ENCODE measurements at regions not wholly inside any gene's neighbourhood (a gene's known extent, or its start where the extent isn't known, plus 50 kb on each side); places are given as distances from the start of the nearest gene placed in this dataset.
"Not testable (repeated sequence)": the region's sequence is repeated elsewhere in the genome, so short reads cannot be mapped to it uniquely, and the experiment has no call there.

DNA sequence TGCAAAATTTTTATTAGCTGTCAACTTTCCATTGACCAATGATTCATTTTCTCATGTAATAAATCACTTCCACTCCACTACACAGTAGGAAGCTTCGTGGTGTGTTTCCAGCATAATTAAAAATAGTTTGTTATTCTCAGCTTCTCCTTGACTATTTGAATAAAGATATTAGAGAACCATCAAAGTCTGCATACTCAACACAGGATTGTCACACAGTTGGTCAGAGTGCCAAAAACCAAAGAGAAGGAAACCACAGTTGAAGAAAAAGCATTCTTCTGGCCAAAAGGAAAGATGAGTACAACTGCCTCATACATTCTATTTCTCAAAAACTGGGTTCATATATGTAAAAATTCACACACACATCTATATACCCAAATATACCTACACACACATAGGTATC, 455.1 kb upstream of the HSF2 start:
- no peak for DNase-seq

DNA sequence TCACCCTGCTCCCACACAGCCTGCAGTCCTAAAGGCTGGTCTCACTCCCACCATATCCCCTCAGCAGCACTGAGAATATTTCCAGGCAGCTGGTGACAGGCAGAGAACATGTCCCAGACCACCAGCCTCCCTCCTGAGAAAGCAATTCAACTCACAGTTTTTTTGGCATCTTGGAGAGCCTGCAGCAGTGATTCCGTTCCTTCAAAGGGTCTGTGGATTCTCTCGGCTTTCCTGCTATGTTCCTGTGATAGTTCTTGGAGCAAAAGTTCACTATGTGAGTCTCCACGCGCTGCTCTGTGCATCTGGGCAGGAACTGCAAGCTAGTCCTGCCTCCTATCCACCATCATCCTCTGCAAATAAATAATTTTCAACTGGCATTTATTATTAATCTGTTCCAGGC, 448.3 kb upstream of the HSF2 start:
- DNase-seq, result no peak

DNA sequence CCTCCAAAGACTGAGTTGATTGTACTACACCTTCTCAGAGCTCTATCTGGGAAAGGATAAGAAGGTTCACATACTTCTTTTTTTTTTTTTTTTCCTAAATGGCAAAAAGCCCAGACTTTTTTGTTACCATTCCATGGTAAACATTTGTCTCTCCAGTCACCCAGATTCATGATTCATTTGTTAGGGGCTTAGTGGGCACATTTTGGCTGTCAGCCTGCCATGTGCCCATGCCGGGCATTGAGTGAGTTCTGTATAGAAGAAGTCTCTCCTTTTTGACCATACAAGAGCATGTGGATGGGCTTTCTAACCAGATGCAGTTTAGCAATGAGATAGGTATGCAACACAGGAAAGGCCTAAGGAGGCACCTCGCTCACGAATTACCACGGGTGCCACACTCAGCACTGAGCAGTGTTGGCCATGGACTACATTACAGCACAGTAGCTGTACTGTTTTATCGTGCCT, 447.5 kb upstream of the HSF2 start:
- DNase-seq, result peak; percentile 3 to 31

DNA sequence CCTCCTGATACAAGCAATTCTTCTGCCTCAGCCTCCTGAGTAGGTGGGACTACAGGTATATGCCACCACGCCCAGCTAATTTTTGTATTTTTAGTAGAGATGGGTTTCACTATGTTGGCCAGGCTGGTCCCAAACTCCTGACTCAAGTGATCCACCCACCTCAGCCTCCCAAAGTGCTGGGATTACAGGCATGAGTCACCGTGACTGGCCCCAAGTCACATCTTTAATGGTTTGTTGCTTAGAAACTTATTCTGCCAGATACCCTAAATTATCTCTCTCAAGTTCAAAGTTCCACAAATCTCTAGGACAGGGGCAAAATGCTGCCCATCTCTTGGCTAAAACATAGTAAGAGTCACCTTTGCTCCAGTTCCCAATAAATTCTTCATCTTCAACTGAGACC, 444.1 kb upstream of the HSF2 start:
- DNase-seq, result not testable (repeated sequence)

DNA sequence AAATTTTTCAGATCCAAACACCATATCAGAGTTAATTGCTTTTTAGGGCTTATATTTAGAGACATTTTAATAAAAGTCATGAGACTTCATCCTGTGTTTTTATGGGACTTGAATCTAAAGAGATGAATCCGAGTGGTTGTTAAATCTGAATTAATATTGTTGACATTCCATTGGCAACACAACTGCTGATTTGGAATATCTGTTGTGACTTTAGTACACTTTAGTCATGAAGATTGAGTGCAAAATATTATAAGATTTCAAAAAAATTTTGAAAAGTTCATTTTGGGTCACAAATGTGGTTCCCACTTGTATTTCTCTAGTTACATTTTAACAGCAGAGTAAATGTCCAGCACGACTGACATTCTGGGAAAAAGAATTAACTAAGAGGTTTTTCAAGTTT, 442.7 kb upstream of the HSF2 start:
- DNase-seq, result no peak

DNA sequence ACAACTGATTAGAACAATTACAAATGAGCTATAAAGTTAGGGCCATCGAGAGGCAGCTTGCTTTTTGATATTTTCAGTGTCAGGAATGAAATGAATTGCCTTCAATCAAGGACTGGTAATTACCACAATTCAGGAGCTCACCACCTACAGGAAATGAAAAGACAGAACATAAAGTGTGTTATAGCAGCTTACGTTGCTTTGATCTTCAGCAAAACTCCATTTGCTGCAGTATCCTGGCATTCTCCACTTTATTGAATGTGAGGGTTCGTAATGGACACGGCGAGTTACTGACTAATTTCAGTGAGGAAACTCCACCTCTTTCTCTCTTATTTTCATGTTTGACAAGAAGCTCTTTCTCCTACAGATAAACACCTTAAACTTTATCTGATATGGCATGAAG, 440.0 kb upstream of the HSF2 start:
- no peak for DNase-seq

DNA sequence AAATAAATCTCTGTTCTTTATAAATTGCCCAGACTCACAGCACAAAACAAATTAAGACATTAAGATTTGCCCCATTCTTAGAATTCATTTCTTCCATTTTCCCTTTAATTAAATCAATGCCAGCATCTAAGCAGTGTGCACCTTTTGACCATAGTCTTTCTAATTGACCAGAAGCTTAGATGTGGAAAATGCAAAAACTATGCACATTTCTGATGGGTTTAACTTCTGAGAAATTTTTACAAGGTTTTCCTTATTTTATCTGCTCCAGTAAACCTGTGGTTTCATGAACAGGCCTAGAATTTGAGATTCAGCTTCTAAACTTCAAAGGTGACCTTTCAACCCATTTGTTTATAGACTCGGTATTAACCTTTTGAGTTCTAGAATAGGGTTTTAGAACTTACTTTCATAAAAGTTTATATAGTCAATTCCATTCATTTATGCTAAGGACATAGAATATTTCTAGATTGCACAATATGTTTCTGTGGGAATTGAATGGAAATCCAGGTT, 437.8 kb upstream of the HSF2 start:
- DNase-seq, result no peak

DNA sequence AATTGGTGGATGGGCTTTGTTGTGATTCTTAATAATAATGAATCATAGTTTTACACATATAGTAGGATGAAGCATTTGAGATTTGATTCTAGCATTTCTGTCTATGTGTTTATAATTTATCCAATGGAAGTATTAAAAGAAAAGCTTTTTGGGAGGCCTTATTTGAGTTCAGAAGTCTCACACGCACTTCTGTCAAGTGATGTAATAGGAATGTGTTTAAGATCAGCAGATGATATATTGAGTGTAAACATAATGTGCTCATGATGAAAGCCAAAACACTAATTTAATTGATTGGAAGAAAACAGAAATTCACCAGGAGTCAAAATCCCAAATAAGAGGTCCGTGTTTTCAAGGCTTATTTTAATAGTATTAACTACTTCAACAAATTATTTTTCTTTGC, 435.6 kb upstream of the HSF2 start:
- no peak for DNase-seq

DNA sequence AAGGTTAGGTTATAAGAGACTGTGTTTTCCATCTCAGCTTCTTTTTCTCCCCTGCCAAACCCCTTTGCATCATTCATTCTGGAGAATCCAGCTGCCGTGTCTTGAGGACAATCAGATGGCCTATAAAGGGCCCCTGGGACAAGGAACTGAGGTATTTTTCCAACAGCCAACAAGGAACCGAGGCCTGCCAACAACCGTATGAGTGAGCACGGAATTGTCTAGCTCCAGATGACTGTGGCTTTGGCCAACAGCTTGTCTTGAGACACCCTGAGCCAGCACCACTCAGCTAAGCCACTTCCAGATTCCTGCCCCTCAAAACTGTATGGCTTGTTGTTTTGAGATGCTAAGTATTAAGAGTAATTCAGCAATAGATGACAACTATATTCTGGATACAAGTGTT, 433.7 kb upstream of the HSF2 start:
- DNase-seq, result no peak

DNA sequence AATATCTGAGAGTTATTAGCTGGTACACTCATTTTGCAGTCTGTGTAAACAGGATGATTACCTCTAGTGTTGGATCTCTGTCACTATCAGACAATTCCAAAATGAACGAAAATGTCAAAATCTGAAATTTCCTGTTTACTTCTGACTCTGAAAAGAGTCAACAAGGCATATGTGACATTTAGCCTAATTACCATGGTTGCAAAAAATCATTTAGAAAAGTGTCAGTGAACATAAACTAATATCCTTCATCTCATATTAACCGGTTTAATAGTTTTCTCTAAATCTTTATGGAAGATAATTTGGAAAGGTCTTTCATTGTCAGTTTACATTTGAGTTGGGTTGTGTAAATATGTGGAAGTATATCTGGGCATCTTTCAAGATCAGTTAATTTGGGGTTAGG, 431.8 kb upstream of the HSF2 start:
- no peak for DNase-seq

DNA sequence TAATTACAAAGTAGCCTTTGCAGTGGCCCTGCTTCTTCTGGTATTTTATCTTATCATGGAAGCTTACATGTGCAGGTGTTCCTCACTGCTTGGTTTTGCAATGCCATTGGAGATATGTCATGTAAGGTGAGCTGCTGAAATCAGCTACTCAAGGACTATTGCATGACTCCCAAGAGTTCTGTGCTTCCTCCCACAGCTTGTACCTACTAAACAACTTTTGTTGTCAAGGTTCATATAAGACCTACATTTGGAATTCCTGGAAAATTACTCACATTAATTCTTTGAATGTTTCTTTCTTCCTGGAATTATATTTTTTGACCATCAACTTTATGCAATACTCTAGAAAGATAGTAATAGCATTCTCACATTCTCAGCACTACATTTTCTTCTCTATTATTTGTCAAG, 427.5 kb upstream of the HSF2 start:
- DNase-seq, result no peak

DNA sequence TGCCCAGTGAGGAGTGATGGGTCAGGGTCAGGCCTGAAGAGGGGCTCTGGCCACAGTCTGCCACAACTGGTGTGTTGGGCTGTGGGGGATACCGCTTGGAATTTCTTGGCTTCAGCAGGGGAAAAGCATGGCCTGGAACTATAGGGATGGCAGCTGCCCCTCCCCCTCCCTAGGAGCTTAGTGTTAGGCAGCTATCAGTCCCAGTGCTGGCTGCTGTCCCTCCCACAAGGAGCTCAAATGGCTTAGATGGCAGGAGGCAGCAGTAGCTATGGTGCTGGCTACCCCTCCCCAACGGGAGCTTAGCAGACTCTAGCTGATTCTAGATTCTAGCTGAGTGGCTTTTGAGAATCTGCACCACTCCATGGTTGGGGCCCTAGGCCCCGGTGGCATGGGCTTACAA, 414.5 kb upstream of the HSF2 start:
- DNase-seq, result no peak

DNA sequence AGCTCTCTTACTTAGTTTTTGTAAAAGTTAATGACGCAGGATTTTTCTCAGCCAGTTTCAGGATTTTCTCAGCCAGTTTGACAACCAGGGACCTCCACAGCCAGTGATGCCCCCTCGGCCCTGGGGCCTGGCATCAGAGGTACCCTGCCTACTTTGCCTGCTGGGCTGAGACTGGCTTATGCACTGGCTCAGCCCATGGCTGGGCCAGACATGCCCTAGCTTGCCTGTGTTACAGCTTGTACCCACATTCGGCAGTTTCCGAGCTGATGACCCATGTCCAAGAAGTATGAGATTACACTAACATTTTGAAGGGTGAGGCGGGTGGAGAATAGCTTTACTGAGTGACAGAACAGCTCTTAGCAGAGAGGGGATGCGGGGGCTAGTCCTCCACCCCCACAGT, 406.1 kb upstream of the HSF2 start:
- DNase-seq, result no peak

DNA sequence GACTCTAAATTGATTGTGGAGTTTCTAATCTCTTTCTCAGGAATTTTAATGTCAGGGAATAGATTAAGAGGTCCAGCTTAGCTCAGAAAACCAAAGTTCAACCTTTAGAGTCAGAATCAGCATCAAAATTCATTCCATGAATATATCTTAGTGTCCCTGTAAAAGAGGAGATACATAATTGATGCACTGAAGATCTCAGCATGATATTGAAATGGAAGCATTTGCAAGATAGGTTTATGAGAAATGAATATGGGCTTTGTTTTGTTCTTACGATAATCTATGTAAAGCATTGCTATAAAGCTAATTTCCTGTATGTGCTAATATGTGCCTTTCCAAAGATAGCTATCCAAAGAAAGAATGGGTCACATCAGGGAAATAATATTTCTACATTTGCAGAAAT, 404.5 kb upstream of the HSF2 start:
- no peak for DNase-seq

DNA sequence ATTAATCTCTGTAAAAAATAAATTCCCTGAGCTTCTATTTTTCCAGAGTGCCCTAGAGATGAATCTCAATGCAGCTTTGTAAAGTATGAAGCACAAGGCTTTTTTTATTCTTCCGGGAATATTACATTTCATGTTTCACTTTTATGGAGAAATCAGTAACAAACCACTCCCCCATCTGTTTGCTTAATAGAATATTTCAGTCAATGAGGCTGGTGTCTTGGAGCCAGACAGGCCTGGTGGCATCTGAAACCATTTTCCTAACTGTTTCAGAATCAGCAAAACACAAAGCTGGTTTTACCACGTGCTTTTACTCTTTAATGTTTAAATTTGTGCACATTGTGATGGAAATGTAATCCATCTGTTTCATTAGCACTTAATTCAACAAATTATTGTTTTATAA, 400.8 kb upstream of the HSF2 start:
- DNase-seq, result no peak

DNA sequence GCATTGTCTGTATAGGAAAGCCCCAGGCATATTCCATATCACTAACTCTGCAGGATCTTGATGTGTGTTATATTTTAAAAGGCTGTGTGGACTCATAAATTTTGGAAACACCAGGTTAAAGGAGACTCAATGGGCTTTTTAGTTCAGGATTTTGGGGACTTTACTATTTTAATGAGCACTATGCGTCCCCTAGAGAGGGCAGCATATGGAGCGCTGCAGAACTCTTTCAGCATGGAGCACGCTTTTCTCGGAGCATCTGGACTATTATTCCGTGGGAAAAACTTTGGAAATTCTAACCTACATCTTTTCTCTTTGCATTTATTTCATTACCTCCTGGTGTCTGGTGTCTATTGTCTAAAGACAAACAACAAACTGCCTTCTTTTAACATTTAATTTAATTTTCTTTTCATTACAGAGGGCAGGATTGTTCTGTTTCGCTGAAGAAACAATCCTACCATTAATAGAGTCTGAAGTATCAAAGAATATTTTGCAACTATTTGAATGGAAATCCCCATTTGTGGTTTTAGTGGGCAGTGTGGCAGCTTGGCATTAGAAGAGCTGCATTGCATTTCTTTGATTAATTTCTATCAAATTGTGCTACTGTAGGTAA, 399.9 kb upstream of the HSF2 start:
- no peak for DNase-seq

DNA sequence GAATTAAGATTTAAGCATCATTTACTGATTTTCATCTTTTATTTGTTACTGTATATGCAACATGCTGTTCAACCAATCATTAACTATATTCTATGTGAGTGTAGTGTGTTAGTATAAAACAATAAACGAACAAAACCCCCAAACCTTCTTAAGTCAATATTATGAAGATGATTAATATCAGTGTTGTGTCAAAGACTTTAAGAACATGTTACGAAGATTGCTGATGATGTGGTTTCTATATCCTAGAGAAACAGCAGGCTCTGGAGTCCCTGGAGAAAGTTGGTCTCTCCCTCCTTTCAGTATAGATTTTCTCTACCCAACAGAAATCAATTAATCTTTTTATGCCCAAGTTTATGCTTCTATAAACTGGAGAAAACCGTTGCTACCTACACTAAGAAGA, 393.8 kb upstream of the HSF2 start:
- DNase-seq, result no peak

DNA sequence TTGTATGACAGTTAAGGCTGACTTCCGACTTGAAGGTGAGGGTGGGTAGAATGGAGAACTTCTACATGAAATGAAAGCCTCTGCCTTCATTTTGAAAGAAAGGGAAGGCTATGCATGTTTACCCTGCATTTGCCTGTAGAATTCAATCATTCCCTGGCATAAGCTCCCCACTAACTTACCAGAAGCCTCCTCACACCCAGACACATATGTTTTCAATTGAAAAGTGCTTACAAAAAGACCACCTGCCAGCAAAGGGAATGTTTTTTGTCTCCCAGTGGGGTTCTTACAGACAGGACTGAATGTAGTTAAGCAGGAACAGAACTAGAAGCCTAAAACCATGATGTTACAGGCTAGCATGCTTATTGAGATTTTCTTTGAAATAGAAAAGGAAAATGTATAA, 392.1 kb upstream of the HSF2 start:
- no peak for DNase-seq

DNA sequence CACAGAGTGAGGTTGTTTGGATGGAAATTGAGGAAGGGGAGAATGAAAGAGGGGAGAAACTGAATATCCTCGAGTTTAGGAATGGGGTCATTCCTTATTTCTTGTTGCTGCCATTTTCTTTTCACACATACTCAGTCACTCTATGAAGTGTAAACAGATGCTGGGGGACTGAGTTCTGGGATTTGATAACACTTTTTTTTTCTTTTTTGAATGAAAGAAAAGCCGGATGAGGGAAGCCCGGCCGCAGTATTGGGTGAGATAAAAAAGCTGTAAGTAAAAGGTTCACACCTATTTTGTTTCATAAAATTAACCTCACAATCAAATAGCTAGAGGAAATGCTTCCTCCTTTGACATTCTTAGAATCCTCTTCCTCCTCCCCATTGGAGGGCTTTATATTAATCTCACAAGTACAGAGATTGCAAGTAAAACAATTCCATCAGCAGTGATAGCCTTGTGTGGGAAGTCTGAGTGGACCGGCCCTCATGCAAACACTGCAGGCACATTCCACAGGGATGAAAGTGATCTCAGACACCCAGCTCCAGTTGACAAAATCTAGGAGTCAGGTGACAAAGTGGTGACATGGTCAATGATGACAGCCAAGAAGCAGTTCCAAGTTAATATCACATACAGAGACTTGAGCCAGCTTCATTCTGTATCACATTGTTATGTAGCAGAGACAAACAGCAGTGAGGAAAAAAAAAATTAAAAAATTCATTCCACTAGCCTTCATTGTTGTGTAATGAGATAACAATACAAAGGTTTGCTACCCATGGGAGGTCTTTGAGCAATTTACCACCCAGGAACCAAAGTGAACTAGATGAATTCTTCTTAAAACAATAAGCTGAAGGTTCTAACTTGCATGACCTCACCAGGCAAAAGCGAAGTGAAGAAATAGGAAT, 391.1 kb upstream of the HSF2 start:
- no peak for DNase-seq

DNA sequence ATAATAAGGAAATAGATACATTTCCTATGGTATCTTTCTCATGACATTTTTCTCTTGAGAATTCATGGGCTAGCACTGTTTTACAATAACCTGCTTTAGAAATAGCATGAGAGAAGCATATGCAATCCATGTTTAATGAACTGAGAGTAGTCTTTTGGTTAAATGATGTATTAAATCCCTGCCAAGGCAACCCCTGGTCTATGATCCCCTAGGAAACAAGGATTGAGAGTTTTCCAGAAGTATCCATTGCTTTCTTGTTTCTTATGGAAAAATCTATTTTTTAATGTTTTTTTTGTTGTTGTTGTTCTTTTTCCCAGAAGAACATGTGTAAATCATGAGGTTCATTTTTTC, 390.5 kb upstream of the HSF2 start:
- no peak for DNase-seq

DNA sequence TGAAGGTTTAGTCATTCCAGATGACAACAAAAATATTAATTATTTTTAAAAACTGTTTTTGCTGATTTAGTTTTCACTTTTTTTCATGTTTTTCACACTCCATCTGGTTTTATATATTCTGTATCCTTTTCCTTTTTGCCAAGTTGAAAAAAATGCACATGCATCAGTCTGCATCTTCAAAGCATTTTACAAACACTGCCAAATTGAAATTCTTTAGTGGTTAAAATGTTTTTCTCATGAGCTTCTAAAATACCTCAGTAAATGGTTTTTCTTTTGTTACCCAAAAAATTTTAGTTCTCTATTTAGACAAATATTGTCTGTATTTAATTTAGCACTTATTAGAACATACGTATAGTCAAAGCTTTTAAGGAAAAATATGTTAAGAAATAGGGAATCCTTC, 386.9 kb upstream of the HSF2 start:
- DNase-seq, result no peak

DNA sequence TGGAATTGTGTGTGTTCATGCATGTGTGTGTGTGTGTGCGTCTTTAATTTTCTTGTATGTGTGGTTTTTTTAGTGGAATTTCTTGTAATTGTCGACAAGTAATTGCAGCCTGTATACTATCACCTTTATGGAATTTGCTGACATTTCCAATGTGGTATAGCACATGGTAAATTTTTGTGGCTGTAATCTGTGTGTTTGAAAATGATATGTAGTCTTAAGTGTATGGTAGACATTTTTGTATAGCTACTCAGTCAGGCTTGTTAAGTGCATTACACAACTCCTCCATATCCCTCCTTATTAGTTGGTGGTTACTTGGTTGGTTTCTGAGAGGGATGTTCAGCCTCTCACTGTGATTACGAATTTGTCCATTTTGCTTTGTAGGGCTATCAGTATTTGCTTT, 384.5 kb upstream of the HSF2 start:
- no peak for DNase-seq

DNA sequence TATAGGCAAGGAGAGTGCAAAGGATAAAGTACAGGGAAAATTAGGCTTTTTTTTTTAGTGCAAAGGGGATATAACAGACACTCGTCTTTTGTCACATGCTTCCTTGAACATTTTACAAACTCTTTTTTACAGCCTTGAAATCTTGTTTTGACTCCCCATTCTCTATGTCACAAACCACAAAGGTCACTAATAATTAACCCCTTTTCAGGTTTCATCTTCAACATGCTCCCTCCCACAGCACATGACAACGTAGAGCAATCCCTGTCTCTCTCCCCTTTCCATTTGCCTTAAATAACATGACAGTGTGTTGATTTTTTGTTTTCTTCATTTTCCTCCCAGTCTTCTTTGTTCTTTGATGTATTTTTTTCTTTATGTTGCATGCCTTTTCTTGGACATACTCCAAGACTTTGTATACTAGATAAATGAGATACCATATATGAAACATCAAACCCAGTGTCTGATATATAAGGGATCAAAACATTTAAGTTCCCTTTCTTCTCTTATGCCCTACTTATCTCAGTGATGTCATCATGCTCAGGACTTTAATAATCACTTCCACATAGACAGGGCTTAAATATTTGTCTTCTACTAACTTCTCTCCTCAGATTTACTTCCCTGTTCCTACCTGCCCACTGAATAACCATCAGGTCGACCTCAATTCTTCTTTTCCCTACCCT, 378.7 kb upstream of the HSF2 start:
- DNase-seq, result no peak

DNA sequence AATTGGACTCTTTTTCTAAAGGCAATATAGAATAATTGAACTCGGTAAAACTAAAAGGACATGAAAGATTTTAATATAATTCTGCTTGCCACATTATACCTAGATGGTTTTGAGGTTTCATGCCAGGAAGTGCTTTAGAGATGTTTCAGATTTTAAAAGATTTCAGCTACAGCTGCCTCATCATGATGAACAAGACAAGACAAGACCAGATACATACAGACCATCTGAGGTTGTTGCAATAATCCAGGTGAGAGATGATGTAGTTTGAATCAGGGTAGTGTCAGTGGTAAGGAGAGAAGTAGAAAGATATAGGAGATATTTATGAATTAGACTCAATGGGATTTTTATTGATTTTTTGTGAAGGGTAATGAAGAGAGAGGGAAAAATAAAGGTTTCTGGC, 374.3 kb upstream of the HSF2 start:
- no peak for DNase-seq

Data from NCI-H446 (cell line).